Fibroblast of peridontal ligament (primary cell): ENCODE measurements at regions not wholly inside any gene's neighbourhood (a gene's known extent, or its start where the extent isn't known, plus 50 kb on each side); places are given as distances from the start of the nearest gene placed in this dataset.
"Not testable (repeated sequence)": the region's sequence is repeated elsewhere in the genome, so short reads cannot be mapped to it uniquely, and the experiment has no call there.

Experiments used
- DNase-seq: peaks from one replicate; pipeline ENCODE4 v3.0.0-alpha.2; 2010; ENCODE audit errors: extremely low read depth

- DNase-seq: no peak
Measured at GRCh38 chr2:8329660-8330622, 351.9 kb upstream of the ID2 start.

GRCh38 chr2:8331068-8331467 is 350.8 kb upstream of the ID2 start:
- DNase-seq: no peak

DNA sequence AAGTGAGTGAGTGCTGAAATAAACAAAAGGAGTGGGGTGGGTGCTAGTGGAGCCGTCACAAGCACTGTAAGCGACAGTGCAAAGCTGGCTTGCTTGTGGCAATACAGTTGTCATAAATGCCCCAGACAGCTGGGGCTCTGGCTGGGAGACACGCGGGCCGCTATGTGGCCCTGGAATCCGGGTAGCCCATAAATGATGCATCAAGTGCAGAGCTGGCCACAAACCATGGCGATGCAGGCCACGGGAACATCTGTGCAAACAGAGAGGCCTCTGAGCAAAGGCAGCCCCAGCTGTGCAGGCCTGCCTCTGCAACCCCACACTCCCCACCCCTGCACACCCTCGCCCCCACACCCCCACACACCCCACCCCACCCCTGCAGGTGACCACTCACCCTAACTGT is 349.2 kb upstream of the ID2 start:
- no peak for DNase-seq

DNA sequence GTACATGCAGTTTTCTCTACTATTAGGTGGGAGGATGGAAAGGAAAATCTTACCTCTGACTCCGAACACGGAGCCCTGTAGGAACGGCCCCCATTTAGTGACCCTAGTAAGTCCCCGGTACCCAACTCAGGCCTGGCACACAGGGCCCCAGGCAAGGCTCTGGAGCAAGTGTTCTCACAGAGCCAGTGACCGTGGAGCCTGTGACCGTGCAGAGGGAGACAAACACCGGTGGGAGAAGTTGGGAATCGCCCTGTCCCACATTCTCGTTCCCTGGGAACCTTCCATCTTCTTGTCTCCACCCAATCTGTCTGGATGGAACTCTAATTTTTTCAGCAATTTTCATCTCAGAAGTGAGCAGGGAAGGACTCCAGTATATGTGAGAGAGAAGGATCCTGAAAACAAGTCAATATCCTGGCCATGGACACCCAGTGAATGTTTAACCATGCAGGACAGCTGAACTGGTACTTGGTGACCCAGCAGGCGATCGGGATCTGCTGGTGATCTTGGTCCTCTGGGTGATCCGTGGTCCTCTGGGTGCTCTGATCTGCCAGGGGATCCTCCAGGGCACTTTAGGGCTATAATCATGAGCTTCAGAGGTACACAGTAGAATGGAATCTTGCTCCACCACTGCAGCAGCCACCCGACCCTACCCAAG is 348.6 kb upstream of the ID2 start:
- no peak for DNase-seq

- not testable (repeated sequence) for DNase-seq
Measured at GRCh38 chr2:8333832-8334187, 348.0 kb upstream of the ID2 start.

DNA sequence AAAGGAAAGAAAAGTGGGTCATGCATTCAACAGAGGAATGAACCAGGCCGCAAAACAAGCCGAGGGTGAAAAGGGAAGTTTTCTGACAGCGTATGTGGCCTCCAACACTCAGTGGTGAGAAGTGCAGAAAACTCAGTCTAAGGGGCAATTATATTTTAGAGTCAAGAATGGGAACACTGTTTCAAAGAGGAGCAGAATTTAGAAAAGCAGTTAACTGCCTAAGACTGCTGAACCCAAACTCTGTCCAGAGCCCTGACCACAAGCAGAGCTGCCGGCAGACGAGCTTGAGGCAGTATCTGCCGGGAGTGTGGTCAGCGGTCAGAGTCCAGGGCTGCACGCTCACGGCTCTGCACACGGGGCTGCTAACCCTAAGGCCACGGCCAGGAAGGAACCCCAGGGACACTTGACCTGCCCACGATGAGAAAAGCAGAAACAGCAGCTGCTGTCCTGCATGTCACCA is 347.0 kb upstream of the ID2 start:
- no peak for DNase-seq

DNA sequence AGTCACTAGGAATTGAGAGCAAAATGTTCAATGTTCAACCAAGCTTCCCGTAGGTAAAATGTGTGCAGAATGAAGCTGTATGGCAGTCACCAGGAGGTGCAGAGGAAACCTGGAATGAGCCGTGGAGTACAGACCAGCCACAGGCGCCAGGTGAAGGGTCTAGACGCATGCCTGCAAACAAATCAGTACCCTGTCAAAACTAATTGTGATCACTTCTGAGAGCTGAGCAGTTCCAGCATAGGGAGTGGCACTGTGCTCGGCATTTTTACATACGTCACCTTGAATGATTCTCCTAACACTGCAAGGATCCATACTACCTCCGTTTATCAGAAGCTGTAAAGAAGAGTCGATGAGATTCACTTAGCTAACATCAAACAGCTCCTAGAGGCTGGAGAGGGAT is 346.1 kb upstream of the ID2 start:
- DNase-seq: no peak

- no peak for DNase-seq
Measured at GRCh38 chr2:8337321-8337720, 344.5 kb upstream of the ID2 start.

DNA sequence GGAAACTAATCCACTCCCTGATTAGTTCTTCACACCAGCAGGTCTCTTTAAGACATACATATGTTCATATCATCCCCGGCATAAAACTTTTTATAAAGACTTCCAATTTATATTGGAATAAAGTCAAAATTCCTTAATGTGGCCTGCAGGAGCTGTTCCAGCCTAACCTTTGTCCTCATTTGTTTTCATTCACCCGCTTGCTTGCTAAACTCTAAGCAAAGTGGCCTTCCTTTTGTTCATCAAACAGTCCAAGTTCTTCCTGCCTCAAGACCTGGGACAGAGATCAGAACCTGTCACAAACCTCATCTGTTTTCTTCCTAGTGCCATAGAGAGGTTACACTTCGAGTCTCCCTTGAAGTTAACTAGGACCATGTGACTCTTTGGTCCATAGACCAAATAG is 339.4 kb upstream of the ID2 start:
- no peak for DNase-seq

DNA sequence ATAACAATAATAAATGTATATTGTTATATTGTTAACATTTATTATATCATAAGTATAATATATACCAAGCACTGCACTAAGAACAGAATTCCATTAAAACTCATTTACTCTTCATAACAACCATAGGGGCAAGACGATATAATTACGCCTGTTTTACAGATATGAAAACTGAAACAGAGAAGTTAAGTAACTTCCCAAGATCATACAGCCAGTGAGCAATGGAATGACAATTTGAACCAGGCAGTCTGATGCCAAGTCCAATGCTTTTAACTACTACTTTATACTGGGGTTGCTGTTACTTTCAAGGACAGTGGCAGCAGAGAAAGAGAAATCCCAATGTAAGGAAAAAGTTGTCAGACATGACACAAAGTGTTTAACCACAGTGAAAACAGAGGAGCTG is 338.8 kb upstream of the ID2 start:
- no peak for DNase-seq

DNA sequence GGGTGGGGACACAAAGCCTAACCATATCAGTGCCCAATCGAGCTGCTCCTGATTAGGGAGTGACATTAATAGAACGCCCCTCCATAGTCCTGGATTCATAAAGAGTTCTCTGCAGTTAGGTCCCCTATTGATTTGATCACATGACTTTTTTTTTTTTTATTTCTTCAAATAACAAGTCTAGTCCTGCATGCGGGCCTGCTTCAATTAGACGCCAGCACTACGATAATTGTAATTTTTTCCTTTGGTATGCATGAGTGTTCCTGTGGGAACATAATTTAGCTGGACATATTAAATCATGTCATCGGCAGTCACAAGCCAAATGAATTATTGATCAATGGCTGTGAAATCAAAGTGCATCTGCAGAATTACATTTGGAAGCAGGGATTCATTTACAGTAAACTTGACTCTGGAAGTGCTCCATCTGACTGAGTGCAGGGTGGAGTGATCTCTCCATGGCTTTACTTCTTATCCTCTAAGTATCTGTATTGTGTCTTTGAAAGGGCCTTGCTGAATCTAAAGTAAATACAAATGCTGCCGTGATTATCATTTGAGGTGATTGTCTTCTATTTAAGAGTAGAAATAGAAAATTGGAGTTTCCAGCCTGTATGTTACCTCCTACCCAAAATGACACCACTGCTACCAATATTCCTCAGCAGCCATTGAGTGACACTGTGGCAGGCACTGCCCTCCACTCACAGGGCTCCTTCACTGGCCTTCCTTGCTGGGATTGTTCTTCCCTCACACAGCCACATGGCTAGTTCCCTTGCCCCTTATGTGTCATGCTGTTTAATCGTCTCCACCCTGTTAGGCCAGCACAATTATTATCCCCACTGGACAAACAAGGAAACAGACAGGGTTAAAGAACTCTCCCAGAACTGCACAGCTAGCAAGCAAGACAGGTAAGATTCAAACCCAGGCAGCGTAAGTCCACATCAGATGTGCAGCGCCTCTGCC is 337.4 kb upstream of the ID2 start:
- DNase-seq: no peak

DNA sequence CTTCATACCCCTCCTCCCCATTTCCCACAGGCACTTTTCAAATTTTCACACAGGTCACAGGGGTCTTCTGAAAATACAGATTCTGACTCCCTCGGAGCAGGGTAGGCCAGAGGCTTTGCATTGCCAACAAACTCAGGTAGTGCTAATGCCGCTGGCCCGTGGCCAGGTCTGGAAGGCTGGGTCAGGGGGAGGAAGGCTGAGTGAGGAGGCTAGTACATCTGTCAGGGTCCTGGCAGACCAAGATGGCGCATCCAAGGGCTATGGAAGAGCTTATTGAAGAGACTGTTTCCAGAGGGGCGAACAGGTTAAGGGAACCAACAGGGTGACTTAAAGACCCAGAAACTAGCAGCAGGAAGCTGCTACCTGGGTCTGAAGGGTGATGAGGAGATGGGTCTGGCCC is 336.7 kb upstream of the ID2 start:
- no peak for DNase-seq

DNA sequence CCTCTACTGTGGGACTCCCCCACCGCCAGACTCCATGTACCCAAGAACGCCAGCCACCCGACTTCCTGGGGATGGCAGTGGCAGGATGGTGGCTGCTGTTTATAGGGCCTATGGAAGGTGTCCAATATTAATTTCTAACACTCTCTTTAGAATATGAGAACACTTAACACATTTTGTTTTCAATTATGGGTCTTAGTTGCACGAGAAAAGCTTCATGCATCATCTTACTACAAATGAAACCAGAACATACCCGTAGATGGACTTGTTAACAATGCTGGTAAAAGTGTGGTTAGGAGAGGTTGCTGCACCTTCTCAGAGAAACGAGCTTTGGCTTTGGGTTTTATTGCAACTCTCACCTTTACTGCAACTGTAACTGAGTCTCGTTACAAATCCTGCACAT is 335.6 kb upstream of the ID2 start:
- no peak for DNase-seq

GRCh38 chr2:8346706-8347430 is 335.0 kb upstream of the ID2 start:
- DNase-seq: no peak

GRCh38 chr2:8348911-8349310 is 332.9 kb upstream of the ID2 start:
- DNase-seq: not testable (repeated sequence)

DNA sequence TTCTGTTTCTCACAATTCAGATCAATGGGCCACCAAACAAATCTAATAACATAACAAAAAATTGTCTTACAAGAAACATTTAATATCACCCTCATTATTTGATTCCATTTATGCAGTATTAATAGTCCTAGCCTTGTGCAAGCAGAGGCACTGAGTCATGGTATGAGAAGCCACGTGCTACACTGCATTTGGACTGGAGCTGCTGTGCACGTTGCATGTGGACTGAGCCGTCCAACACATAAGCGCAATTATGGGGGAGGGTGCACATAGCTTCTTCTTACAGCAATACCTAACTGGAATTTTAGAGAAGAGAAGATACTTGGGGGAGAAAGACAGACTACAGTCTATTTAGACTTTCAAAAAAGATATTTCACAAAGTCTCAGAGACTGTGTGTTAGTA is 329.6 kb upstream of the ID2 start:
- DNase-seq: no peak

DNA sequence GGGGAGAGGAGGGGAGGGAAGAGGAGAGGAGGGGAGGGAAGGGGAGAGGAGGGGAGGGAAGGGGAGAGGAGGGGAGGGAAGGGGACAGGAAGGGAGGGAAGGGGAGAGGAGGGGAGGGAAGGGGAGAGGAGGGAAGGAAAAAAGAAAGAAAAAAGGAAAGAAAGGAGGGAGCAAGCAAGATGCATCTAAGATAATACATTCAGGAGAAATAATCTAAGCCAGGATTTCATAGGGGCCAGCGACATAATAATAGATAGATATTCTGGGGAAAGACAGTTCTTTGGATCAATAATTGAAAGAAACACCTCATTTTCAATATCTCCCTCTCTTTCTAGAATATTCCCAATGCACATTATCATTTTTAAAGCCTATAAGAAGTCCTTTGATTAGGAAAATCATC is 328.9 kb upstream of the ID2 start:
- no peak for DNase-seq

DNA sequence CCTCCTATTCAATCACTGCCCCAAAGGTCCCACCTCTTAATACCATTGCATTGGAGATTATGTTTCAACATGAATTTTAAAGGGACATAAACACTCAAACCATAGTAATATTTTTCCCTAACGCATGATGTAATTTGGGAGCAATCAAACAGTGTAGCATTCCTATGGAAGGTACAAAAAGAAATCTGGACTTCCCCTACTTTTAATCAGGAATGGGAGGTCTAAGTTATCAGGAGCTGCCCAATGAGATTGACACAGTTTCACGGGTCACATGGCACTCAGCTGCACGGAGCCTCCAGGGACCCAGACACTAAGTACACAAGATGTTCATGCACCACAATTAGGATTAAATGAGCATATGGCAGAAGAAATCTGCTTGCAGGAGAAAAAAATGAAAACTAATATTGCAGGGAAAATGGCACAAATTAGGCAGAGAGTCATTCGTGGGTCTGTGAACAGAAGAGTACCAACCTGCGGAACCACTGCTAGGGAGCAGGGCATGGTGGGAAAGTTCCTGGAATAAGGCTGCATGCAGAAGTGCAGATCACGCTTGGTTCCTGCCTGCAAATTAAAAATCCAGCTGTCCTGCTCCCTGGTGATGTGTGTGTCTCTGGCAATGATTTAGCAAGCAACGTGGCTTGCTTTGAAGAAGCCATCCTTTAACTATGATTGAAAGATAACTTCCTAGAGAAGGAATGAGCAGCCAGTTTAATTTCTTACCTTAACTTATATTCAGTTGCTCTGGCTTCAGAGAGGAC is 326.6 kb upstream of the ID2 start:
- no peak for DNase-seq

DNA sequence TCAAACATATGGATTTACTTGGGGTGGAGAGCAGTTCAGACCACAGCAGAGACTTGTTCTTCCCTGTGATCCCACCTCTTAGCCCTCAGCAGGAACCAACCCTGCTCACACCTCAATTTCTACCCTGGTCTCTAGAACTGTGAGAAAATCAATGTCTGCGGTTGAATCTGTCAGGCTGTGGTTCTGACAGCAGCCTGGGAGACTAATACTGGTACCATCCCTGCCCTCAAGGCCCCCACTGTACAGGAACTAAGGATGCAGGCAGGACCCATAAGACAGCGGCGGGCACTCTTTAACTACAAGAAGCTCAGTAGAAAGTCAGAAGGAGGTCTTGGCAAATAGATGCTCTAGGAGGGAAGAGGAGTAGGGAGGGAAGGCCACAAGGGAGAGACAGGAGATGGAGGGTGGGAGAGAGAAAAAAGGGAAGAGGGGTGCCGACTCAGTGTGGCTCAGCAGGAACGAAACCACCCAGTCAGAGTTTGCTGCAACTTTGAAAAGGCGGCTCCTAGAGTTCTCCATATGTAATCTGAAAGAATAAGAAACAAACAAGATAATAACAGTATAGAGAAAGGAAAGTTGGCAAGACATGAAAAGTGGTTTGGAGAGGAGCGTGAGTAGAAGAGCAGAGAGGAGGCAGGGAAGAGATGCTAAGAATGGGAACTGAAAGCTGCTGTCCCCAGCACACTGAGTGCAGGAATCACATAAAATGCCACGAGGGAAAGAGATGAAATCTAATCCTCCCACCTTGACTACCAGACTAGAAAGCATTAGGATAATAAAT is 323.9 kb upstream of the ID2 start:
- DNase-seq: no peak

DNA sequence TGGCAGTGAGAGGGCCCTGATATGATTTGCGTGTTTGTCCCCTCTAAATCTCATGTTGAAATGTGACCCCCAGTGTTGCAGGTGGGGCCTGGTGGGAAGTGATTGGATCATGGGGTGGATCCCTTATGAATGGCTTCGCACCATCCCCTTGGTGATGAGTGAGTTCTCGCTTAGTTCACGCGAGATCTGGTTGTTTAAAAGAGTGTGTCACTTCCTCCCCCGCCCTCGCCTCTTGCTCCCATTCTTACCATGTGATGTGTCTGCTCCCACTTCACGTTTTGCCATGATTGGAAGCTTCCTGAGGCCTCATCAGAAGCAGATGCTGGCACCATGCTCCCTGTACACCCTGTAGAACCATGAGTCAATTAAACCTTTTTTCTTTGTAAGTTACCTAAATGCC is 319.9 kb upstream of the ID2 start:
- DNase-seq: no peak
